Ectodermal cell (in vitro differentiated cells): ENCODE measurements at regions not wholly inside any gene's neighbourhood (a gene's known extent, or its start where the extent isn't known, plus 50 kb on each side); places are given as distances from the start of the nearest gene placed in this dataset.
"Not testable (repeated sequence)": the region's sequence is repeated elsewhere in the genome, so short reads cannot be mapped to it uniquely, and the experiment has no call there.

Source experiments
- H3K27ac ChIP-seq: 2 replicates; pipeline ENCODE4 v1.7.0; 2013; ENCODE audit warnings: mild to moderate bottlenecking, low read depth, low read length; ENCODE audit not compliant: insufficient read depth, poor library complexity, severe bottlenecking
- H3K27me3 ChIP-seq: 2 replicates; pipeline ENCODE4 v1.7.0; 2013; ENCODE audit warnings: mild to moderate bottlenecking, low read length; ENCODE audit not compliant: insufficient read depth, control insufficient read depth, poor library complexity, severe bottlenecking
- H3K36me3 ChIP-seq: one replicate; pipeline ENCODE4 v1.7.0; 2013; ENCODE audit warnings: low read length; ENCODE audit not compliant: control insufficient read depth, insufficient read depth
- H3K4me1 ChIP-seq: one replicate; pipeline ENCODE4 v1.7.0; 2013; ENCODE audit warnings: low read length; ENCODE audit not compliant: control insufficient read depth, insufficient read depth
- H3K4me3 ChIP-seq: 2 replicates; pipeline ENCODE4 v1.7.0; 2013; ENCODE audit warnings: low read depth, low read length, control low read depth; ENCODE audit not compliant: insufficient read depth
- H3K9me3 ChIP-seq: 2 replicates; pipeline ENCODE4 v1.7.0; 2013; ENCODE audit warnings: mild to moderate bottlenecking, low read length, moderate library complexity; ENCODE audit not compliant: control insufficient read depth
- WGBS, 2 experiments: methylation state at CpG; one replicate each; pipeline ENCODE4 v1.1.7; 2013; ENCODE audit warnings: missing lambda C conversion rate in 2 of 2; 5-methylcytosine and 5-hydroxymethylcytosine counted together

DNA sequence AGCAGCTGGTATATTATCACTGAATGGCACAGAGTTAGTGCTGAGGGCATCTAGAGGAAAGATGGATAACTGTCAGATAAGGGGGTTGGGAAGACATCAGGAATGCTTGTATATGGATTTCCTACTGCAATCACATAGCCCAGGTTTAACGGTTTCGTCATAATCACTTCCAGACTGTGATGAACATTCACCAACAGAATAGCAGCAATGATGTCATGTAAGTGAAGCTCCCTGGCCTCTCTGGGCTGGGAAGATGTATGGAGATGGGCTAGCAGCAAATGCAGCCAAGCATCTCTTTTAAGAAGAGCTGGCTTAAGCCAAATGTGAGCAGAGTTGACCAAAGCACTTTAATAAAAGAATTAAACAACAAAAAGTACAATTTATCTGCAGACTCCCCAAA lies 714.6 kb downstream of the GALC start:
- WGBS, 2 experiments = 95 to 97% methylated on average over 2 of the region's 2 CpGs
- Histone ChIP-seq H3K36me3 (no peaks in the 10 kb centered on the region), H3K27ac (no peak overlapping the region), H3K4me3 (no peak overlapping the region), H3K9me3 (no peaks in the 10 kb centered on the region), H3K4me1 (no peaks in the 10 kb centered on the region), H3K27me3 (no peaks in the 10 kb centered on the region)

GRCh38 chr14:87271331-87271730 lies 721.7 kb downstream of the GALC start:
- no peaks in the 10 kb centered on the region for H3K36me3 ChIP-seq
- no peaks in the 10 kb centered on the region for H3K27me3 ChIP-seq
- H3K9me3 ChIP-seq = peaks cover 2% of the 10 kb centered on the region
- no peaks in the 10 kb centered on the region for H3K4me1 ChIP-seq
- no peak overlapping the region for H3K27ac ChIP-seq
- H3K4me3 ChIP-seq = no peak overlapping the region
- 58 to 60% methylated on average over 1 to 2 of the region's 2 CpGs for WGBS, 2 experiments

DNA sequence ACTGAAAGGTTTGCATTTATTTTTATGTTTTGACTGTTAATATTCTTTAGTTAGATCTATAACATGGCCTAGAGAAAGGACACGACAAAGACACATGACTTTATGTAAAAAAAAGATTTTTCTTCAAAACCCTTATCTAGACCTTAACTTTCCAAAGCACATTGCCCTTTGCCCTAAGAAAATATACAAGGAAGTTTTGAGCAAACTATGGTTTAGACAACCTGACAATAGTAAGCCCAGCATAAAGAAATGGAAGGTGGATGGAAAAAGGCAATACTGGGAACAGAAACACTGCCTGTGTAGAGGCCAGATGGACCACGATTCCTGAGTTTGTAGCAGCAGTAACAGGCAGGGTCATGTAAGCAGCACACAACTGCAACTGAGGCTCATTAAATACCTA lies 724.0 kb downstream of the GALC start:
- H3K9me3 ChIP-seq = peaks cover 2% of the 10 kb centered on the region
- H3K4me1 ChIP-seq = no peaks in the 10 kb centered on the region
- H3K4me3 ChIP-seq = no peak overlapping the region
- H3K36me3 ChIP-seq = no peaks in the 10 kb centered on the region
- no peaks in the 10 kb centered on the region for H3K27me3 ChIP-seq
- WGBS, 2 experiments = 86 to 95% methylated on average over 1 to 2 of the region's 2 CpGs
- H3K27ac ChIP-seq = no peak overlapping the region

- Histone ChIP-seq H3K4me1 (peaks cover 3% of the 10 kb centered on the region), H3K27me3 (no peaks in the 10 kb centered on the region), H3K27ac (no peak overlapping the region), H3K9me3 (peaks cover 2% of the 10 kb centered on the region), H3K36me3 (no peaks in the 10 kb centered on the region), H3K4me3 (no peak overlapping the region)
- WGBS, 2 experiments = 93 to 95% methylated on average over 3 of the region's 3 CpGs
Observed at GRCh38 chr14:87264796-87265195, 728.2 kb downstream of the GALC start.

DNA sequence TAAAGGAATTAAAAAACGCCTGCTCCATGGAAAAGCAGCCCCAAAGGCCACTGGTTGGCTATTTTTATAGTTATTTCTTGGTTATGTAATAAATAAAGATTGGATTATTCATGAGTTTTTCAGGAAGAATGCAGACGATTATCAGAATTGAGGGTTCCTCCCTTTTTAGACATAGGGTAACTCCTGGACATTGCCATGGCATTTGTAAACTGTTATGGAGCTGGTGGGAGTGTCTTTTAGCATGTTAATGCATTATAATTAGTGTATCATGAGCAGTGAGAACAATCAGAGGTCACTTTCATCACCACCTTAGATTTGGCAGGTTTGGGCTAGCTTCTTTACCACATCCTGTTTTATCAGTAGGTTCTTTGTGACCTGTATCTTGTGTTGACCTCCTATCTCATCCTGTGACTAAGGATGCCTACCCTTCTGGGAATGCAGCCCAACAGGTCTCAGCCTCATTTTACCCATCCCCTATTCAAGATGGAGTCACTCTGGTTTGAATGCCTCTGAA lies 728.7 kb downstream of the GALC start:
- Histone ChIP-seq H3K4me1 (peaks cover 3% of the 10 kb centered on the region), H3K9me3 (no peaks in the 10 kb centered on the region), H3K27ac (no peak overlapping the region), H3K4me3 (no peak overlapping the region), H3K36me3 (no peaks in the 10 kb centered on the region), H3K27me3 (no peaks in the 10 kb centered on the region)
- 96 to 98% methylated on average over 2 of the region's 2 CpGs for WGBS, 2 experiments

DNA sequence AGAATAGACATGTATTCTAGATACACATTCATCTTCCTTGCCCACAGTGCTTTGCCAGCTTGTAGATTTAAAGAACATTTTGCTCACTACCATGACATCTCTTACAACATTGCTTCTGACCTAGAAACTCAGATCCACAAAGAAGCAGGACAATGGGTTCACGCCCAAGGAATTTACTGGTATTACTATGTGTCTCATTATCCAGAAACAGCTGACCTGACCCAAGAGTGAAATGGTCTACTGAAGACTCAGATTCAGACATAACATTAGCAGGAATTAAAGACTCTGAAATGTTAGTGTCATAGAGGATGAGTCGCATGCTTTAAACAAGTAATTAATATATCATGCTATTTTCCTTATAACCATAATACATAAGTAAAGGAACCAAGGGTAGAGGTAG lies 731.4 kb downstream of the GALC start:
- no peaks in the 10 kb centered on the region for H3K36me3 ChIP-seq
- H3K4me1 ChIP-seq = peaks cover 3% of the 10 kb centered on the region
- no peaks in the 10 kb centered on the region for H3K9me3 ChIP-seq
- WGBS, 2 experiments = 97 to 100% methylated on average over 1 to 2 of the region's 2 CpGs
- H3K4me3 ChIP-seq = no peak overlapping the region
- no peaks in the 10 kb centered on the region for H3K27me3 ChIP-seq
- H3K27ac ChIP-seq = no peak overlapping the region

GRCh38 chr14:87260460-87260859 lies 732.5 kb downstream of the GALC start:
- Histone ChIP-seq H3K27ac (no peak overlapping the region), H3K4me1 (peaks cover 3% of the 10 kb centered on the region), H3K27me3 (no peaks in the 10 kb centered on the region), H3K36me3 (no peaks in the 10 kb centered on the region), H3K4me3 (no peak overlapping the region), H3K9me3 (no peaks in the 10 kb centered on the region)
- 8 to 19% methylated on average over 1 to 3 of the region's 3 CpGs for WGBS, 2 experiments

DNA sequence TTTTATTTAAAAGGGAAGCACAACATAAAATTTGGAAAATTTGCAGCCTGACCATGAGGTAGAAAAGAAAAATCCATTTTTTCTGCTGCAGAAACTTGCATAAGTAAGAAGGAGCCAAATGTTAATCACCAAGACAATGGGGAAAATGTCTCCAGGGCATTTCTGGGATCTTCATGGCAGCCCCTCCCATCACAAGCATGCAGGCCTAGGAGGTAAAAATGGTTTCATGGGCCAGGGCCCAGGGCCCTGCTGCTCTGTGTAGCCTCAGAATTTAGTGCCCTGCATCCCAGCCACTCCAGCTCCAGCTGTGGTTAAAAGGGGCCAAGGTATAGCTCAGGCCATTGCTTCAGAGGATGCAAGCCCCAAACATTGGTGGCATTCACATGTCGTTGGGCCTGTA lies 735.6 kb downstream of the GALC start:
- Histone ChIP-seq H3K4me3 (no peak overlapping the region), H3K27ac (no peak overlapping the region), H3K4me1 (peaks cover 3% of the 10 kb centered on the region), H3K27me3 (no peaks in the 10 kb centered on the region), H3K36me3 (no peaks in the 10 kb centered on the region), H3K9me3 (no peaks in the 10 kb centered on the region)
- WGBS, 2 experiments = 92 to 95% methylated on average over 1 of the region's 1 CpG

DNA sequence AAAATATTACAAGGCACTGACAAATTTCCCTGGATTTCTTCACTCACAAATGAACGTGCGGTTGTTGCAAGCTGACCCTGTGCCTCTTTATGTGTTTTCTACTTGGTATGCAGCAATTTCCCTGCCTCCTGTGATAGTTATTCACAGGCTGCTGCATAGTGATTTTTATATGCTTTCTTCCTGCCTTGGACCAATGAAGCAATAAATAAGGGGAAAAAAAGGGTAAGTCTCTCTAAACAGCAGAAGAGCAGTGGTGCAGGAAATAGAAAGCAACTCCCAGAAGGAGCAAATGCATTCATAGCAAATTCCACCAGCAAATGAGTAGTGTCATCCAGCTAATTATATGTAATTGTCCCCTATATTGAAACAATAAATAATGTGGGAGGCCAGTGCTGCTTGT lies 737.9 kb downstream of the GALC start:
- Histone ChIP-seq H3K27me3 (no peaks in the 10 kb centered on the region), H3K4me1 (no peaks in the 10 kb centered on the region), H3K36me3 (no peaks in the 10 kb centered on the region), H3K27ac (no peak overlapping the region), H3K9me3 (no peaks in the 10 kb centered on the region), H3K4me3 (no peak overlapping the region)
- 91 to 96% methylated on average over 2 of the region's 2 CpGs for WGBS, 2 experiments

DNA sequence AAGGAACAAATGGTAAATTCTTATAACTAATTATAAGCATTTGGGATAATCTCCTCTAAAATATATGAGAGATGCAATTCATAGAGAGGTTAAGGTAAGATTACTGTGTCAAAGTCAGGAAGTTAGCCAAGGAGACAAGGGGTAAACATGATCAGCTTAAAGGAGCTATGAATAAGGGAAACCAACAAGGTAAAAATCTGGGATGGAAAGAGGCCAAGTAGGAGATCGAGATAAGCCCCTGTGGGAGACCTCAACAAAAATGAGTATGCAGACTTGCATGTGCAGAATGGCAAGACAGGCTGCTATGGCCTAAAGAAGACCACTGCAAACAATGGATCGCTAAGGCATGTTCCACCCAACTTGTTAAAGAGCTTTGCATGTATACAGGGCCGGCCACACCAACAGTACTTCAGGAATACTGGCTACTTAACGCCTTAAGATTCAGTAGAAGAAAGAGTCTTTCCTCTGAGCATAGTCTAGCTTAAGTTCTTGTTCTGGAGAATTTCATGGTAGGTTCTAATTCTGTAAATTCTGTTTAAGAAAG lies 738.6 kb downstream of the GALC start:
- 61 to 75% methylated on average over 3 to 4 of the region's 4 CpGs for WGBS, 2 experiments
- Histone ChIP-seq H3K36me3 (no peaks in the 10 kb centered on the region), H3K4me1 (no peaks in the 10 kb centered on the region), H3K4me3 (no peak overlapping the region), H3K27ac (no peak overlapping the region), H3K9me3 (no peaks in the 10 kb centered on the region), H3K27me3 (no peaks in the 10 kb centered on the region)

- not testable (repeated sequence) for H3K27me3 ChIP-seq, H3K27ac ChIP-seq, H3K4me1 ChIP-seq, H3K9me3 ChIP-seq, H3K36me3 ChIP-seq, H3K4me3 ChIP-seq
- 72 to 73% methylated on average over 3 of the region's 3 CpGs for WGBS, 2 experiments
Observed at GRCh38 chr14:87253791-87254190, 739.2 kb downstream of the GALC start.
